GM13976 (cell line): ENCODE measurements at regions not wholly inside any gene's neighbourhood (a gene's known extent, or its start where the extent isn't known, plus 50 kb on each side); places are given as distances from the start of the nearest gene placed in this dataset.

Source experiments
- DNase-seq: peaks from one replicate; pipeline ENCODE4 v3.0.0; 2012; ENCODE audit warnings: low spot score
- in situ Hi-C: fragments of 300-500 bp; cut with MboI; formaldehyde crosslinking; loops from one replicate; pipeline ENCODE4 v1.12.0; 2022; ENCODE audit warnings: low sequenced_read_pairs, mixed read lengths, inconsistent platforms; ENCODE audit not compliant: unreplicated experiment
- TF ChIP-seq, protein P1 (sequence below): IDR thresholded peaks from 2 replicates; pipeline ENCODE4 v1.5.1; 2012; ENCODE audit warnings: borderline replicate concordance, mild to moderate bottlenecking; ENCODE audit not compliant: insufficient read depth; ENCODE audit errors: extremely low read depth, missing control alignments, control extremely low read depth

DNA sequence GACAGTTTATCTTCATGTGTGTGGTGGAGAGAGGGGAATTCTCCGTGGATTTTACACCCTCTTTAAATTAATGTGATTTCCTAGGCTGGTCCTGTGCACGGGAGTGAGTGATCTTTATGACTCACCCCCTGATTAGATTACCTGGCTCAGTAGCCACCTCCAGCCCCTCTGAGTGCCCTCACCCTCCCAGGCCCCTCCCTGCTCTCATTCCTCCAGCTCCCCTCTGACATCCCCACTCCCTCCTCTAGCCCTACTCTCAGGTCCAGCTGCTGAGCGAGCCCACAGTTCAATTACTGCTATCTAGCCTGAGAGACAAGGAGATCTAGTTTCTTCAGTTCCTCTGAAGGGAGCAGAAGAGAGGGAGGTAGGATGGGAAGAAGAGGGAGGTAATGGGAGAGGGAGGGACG is 61.8 kb upstream of the ARAP3 start:
- DNase-seq, result no peak
- TF ChIP-seq, protein P1, sequence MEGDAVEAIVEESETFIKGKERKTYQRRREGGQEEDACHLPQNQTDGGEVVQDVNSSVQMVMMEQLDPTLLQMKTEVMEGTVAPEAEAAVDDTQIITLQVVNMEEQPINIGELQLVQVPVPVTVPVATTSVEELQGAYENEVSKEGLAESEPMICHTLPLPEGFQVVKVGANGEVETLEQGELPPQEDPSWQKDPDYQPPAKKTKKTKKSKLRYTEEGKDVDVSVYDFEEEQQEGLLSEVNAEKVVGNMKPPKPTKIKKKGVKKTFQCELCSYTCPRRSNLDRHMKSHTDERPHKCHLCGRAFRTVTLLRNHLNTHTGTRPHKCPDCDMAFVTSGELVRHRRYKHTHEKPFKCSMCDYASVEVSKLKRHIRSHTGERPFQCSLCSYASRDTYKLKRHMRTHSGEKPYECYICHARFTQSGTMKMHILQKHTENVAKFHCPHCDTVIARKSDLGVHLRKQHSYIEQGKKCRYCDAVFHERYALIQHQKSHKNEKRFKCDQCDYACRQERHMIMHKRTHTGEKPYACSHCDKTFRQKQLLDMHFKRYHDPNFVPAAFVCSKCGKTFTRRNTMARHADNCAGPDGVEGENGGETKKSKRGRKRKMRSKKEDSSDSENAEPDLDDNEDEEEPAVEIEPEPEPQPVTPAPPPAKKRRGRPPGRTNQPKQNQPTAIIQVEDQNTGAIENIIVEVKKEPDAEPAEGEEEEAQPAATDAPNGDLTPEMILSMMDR, result no peak
- in situ Hi-C loops, result no loop called here

GRCh38 chr5:141742866-141743851 is 61.1 kb upstream of the ARAP3 start:
- no peak for DNase-seq
- in situ Hi-C loops, result no loop called here
- TF ChIP-seq, protein P1, result no peak

DNA sequence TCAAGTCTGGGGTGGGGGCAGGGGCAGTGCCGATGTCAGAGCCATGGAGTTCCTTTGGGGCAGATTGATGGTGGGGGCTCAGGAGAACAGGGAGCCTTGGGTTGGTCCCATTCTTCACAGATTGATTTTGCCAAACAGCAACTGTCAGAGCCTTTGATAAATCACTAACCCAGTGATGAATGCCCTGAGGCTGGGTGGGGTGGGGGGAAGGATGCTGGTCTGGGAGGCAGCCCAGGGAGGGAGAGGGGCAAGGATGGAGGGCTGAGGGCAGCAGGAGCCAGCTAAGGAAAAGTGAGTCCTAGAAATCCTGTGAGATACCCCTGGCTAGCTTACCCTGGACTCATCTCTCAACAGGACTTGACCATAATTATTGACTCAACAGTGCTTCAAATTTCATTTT is 60.1 kb upstream of the ARAP3 start:
- TF ChIP-seq, protein P1, result no peak
- in situ Hi-C loops, result no loop called here
- no peak for DNase-seq

- no peak for DNase-seq
Measured at GRCh38 chr5:141740885-141741284, 58.9 kb upstream of the ARAP3 start.

DNA sequence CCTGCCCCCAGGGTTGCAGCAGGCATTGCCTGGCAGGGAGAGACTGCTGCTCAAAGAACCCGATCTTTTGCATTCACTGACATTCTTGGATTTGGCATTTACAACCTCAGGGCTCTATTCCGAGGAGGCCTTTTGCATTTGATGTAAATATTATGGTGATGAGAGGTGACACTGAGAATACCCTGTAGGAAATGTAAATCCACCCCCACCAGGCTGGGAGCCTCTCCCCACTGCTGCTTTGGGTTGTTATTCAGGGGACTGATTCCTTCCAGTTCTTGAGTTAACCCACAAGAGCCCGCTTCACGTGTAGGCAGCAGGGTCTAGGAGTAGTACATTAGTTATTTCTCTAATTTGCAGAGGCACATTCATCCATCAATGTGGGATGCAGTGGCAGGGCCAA is 55.5 kb upstream of the ARAP3 start:
- in situ Hi-C loops, result no loop called here
- TF ChIP-seq, protein P1, result no peak
- no peak for DNase-seq

More at GRCh38 chr5:141740885-141741284, 58.9 kb upstream of the ARAP3 start:
- in situ Hi-C loops, result no loop called here
- TF ChIP-seq, protein P1, result no peak

DNA sequence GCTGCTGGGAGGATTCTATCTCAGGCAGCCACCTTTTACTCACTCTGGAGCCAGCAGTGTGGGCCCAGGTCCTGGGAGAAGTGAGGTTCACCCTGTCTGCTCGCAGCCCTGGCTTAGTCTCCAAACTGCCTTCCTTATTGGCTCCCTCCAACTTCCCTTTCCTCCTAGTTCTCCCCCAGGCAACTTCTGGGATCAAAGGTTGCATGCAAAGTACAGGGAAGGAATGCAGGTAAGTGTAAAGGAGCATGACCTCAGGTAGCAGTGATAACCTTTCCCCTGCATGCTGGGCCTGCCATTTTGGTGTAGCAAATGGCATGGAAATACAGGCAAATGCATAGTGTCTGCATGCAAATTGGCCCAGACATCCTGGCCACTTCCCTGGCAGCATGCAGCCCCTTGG is 53.8 kb upstream of the ARAP3 start:
- in situ Hi-C loops, result no loop called here
- no peak for DNase-seq
- TF ChIP-seq, protein P1, result no peak
